NCI-H526 (cell line): ENCODE measurements at regions not wholly inside any gene's neighbourhood (a gene's known extent, or its start where the extent isn't known, plus 50 kb on each side); places are given as distances from the start of the nearest gene placed in this dataset.

Experiments
- DNase-seq, 2 experiments: peaks; one replicate each; lab custom pipeline; 2025; lab: John Stamatoyannopoulos, UW

DNA sequence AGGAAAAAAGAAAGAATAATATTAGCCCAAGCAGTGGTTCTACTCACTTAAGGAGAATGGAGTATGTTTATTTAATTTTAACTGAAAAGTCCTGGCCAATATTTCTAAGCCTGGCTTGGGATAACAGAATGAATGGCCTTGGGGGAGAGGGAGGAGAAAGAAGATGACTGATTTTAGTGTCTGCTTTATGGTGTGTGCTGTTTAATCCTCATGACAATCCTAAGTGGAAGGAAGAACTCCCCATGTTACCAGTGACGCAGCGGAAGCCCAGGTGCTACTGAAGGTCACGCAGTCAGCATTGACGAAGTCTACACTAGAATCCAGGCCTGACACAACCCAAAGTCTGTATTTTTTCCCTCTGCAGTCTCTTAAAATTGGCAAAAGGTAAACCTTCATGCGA, 50.5 kb downstream of the PALM2AKAP2 start:
- no peak for DNase-seq

DNA sequence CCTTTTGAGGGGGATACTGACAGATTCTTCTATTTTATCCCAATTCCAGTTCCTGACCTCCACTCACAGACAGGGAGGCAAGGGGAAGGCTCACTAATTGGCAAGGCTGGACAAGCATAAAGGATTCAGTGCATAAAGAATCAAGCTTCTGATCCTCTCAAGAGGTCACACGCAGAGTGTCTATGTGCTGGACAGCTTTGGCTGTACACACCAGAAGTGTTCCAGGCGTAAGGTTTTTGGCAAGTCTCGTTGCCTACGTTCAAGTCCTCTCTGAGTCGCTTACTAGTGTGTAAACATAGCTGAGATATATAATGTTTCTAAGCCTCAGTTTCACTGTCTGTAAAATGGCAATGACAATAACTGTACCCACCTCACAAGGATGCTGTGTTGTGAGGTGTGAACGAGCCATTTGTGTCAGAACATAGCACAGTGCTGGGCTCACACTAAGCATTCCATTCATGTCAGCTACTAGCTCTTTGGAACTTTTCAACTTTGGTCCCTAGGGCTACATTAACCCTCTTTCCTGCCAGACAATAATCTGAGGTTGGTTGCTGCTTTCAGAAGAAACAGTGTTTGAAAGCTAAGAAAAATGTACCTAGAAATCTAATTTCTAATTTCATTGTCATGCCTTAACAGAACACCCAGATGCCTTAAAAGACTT, 52.1 kb downstream of the PALM2AKAP2 start:
- DNase-seq, result no peak

DNA sequence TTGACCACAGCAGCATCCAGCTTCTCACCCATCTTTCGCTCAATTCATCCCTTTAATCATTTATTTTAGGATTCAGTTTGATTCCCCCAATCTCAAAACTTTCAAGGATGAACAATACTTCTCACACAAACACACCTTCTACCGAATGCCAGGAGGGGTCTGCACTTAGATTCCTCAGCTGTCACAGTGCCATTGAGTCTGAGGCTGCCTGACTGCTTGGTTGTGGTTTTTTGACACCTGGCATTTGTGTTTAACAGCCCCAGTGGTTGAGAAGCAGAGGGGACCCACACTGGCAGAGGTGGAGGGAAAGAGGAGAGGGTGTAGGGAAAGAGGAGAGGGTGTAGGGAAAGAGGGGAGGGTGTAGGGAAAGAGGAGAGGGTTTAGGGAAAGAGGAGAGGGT, 54.9 kb downstream of the PALM2AKAP2 start:
- no peak for DNase-seq

DNA sequence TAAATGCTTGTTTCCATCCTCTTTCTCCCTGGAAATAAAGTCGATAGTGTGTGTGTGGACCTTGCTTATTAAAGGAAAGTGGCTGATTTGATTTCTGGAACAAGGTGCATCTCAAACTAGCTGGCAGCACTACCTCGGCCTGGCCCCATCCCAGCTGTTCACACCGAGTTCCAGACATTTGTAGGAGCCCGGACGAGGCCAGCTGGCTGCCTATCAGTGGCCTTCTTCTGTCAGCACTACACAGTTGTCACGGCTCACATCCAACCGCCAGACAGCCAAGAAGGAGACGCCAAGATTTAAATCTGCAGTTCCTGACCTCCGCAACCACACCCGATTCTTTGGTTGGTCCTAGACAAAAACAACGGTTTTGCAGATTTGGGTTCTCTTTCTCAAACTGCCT, 63.6 kb downstream of the PALM2AKAP2 start:
- no peak for DNase-seq

DNA sequence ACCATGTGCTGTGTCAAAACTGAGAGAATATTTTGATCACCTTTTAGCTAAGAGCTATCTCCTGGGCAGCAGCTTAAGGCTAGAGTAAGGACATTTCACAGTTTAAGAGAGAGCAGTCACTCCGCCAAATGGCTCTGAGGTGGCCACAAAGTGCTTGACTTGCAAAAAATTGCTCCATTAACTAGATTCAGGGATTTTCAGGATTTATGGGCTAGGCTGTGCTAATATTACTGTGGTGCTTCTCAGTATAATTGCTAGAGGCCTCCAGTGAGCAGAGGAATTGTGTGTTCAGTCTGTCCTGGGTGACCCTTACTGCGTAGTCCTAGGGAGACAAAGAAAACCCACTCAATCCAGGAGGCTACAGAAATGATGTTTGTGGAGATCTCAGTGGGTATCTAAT, 65.2 kb downstream of the PALM2AKAP2 start:
- no peak for DNase-seq

DNA sequence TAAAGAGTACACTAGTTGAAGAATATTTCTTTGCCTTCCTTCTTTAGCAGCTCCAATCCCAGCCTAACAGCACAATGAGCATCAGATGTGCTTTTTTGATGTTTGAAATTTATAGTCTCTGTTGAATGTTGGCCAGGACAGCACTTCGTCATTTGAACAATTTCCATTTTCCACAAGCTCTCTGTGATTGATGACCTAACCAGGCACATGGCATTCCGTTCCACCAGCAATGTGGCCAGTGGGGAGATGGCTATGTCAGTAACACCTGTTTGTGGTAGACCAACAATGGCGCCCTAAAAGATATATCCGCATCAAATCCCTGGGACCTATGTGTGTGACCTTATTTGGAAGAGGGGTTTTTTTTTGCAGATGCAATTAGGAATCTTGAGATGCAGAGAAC, 66.8 kb downstream of the PALM2AKAP2 start:
- no peak for DNase-seq

DNA sequence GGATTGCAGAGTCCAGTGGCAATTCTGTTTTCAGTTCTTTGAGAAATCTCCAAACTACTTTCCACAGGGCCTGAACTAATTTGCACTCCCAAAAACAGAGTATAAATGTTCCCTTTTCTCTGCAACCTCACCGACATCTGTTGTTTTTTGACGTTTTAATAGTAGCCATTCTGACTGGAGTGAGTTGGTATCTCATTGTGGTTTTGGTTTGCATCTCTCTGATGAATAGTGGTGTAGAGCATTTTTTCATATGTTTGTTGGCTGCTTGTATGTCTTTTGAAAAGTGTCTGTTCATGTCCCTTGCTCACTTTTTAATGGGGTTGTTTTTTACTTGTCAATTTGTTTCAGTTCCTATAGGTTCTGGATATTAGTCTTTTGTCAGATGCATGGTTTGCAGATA, 72.6 kb downstream of the PALM2AKAP2 start:
- no peak for DNase-seq

DNA sequence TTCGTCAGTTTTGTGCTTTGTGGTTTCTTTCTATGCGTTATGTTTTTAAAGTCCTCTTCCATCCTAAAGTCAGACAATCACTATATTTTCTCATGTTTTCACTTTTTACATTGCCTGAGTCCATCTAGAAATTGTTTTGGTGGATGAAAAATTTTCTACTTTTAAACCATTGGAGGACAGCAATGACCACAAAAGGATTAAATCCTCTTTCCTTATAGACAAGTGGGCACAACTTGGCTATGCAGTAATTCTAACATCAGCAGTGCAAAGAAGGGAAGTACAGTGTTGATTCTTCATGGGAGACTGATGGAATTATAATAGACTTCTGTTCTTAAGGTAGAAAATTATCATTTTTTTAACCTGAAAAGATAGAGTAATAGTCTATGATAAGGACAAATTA, 75.5 kb downstream of the PALM2AKAP2 start:
- DNase-seq, result no peak

DNA sequence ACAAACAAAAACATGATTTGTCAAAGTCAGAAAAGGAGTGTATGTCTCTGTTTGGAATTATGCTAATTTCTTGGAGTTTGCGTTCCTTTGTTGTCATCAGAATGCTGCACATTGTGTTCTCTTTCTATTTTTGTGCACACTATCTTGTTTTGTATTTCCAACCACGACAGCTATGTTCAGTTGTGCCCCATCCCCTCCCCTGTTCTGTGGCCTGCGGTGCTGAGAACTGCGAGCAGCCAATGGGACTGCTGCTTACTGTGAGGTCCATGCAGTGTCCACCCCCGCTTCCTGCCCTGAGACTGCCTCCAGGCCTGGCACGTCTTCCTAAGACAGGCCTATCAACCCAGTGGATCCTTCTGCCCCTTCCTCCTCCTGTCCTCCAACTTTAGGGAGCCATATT, 76.8 kb downstream of the PALM2AKAP2 start:
- no peak for DNase-seq

DNA sequence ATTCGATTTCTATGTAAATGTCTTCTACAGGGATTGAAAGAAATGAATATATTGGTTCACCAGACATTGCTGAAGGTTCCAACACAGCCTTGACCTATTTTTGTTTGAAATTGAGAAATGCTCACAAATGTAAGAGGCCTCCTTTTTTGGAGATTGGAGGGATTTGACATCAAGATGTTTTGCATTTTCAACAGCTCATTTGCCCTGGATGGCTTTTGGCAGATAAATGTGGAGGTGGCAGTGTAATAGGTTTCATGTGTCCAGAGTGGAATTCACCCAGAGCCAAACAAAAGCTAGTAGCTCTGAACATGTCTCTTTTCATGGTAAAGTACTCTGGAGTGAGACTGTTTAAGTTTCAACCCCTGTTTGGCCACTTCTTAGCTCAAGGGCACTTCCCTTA, 77.3 kb downstream of the PALM2AKAP2 start:
- DNase-seq, result no peak

DNA sequence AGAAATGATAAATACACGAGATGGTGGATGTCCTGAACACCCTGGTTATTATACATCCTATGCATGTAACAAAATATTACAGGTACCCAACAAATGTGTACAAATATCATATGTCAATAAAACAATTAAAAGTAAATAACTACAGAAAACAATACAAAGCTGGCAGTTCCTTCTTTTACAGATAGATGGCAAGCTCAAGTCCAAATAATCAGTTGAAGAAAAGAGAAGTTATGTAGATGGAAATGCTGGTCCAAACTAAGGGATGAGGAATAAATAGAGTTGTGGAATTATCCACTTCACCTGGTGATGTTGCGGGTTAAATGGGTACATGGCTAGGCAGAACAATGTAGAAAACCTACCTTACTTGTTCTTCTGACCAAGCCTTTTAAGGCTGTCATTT, 79.4 kb downstream of the PALM2AKAP2 start:
- DNase-seq, result no peak

DNA sequence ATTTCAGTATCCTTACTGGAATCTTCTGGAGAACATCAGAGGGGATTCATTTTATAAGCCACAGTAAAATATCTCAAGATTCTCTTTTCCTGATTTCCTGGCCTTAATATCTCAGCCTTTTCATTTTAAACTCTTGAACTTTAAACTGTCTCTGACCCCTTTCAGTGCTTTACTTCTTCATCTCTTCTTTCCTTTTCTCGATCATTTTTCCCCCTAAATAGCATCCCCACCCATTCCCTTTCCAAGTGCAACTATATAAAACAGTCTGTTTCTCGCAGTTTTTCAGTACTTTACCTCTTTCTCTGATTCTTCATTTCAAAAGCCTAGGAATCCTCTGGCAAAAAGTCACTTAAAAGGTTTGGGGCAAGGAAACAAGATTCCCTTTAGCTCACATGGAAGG, 80.5 kb downstream of the PALM2AKAP2 start:
- no peak for DNase-seq

DNA sequence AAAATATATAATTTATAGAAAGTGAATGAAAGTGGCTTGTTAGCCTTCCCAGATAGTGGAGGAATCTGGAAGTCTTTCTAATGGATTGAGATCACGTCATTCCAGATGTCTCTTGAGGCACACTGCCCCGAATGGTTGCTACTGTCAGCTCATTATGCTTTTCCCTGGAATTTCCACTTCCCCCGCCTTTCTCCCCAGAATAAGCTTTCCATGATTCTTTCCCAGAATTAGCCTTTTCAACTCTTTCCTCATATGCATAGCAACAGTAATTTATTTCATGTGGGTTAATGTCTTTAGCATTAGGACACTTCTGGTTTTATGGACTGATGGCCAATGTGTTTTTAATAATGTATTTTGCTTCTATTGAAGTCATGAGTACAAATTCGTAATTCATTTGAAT, 81.5 kb downstream of the PALM2AKAP2 start:
- no peak for DNase-seq

DNA sequence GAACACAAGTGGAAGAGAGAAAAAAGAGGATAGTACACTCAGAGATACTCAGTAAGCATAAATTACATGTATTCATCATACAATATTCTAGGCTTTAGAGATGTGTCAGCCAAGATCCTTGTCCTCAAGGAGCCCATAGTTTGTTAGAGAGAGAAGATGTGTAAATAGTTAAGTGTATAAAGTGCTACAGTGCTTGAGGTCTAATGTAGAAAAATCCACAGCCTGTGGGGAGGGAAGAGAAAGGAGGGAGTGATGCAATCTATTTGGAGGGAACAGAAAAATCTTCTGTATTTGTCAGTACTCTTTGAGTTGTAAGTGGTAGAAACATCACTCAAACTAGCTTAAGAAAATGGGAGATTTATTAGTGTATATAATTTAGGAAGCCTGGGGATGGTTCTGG, 81.9 kb downstream of the PALM2AKAP2 start:
- DNase-seq, result no peak

DNA sequence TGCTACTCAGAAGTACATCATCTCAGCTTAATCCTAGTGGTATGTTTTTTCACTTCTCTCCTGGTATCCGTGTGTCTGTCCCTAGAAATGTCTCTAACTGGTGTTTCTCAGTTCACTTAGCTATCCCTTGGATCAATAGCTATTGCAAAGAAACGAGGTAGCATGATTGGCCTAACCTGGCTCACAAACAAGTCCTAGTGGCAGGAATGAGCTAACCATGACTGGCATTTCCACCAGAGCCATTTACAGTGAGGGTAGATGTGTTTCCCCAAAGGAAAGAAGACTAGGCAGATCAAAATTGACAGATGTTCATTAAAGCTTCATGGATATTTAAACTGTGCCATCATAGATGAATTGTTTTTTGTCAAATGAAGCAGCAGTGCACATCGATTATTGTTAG, 82.5 kb downstream of the PALM2AKAP2 start:
- no peak for DNase-seq

DNA sequence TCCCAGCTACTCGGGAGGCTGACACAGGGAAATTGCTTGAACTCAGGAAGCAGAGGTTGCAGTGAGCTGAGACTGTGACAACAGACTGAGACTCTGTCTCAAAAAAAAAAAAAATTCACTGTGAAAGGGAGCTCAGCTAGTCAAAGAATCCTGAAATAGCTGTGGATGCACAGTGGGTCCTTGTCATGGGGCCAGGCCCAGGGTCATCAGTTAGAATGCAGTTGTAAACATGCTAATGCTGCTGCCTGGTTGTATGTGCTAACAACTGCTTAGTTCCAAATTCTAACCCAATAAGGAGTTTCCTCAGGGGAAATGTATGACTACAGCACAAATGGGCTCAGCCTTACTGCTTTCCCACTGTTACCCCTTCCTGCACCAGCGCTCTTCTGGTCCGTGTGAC, 84.0 kb downstream of the PALM2AKAP2 start:
- no peak for DNase-seq

DNA sequence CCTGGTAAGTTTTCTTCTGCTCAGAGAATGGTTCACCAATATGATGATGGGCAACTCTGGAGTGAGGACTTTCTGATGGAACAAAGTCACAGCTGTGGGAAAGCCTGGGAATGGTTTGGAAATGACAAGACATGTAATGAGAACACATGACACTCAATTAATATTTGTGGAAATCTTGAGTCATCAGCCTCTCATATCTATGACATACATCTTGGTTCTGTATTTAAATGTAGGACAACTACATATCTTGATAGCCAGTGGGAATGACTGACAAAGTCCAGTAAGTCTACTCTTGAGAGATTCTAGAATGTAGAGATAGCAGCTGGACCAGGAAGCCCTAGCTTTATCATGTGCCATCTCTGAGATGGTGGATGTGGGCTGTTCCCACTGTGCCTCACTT, 85.5 kb downstream of the PALM2AKAP2 start:
- DNase-seq, result no peak

DNA sequence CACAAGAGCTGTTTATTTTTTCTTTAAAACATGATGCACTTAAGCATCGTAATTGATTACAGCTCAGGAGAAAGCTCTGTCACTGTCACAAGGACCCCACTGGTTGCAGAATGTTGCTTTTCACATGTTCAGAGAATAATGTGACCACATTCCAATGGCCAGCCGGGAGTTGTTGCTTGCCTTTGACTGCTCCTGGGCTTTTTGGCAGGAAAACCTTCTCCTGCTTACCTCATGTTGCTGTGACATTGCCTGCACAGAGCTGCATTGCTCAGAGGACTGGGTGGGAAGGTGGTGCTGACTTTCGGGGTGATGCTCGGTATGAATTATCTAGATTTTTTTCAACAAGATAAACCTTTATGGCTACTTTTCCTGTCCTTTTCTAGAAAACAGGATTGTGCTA, 88.2 kb downstream of the PALM2AKAP2 start:
- no peak for DNase-seq

DNA sequence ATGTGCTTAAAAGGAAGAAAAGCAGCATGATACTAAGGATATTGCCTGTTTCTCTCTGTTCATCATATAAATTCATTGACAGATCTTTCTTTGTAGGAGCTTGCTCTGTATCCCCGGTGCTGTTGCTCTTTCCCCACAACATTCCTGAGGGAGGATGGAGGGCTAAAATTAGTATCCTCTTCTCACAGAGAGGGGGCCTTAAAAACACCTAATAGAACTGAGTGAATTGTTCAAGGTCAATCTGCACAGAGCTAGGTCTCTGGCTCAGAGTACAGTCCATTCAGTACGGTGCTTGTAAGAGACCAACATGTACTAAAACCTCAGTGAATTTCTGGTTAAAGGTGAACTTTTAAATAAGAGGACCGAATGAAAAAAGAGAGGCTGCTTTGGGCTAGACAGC, 88.7 kb downstream of the PALM2AKAP2 start:
- DNase-seq, result no peak

DNA sequence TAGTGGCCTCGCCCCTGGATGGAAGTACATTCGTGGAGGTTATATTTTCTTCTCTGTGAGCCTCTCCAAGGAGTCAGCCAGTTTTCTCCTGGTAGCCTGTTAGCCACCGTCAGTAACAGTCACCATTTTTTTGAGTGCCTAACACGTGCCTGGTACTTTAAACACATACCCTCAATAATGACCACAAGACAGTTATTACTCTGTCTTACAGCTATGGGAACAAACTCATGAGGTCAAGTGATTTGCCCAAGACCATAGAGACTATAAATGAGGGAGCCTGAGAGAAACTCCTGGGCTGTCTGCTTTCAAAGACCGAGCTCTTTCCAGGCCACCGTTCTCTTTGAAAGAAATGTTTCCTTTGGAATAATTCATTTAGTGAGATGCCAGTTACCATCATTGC, 90.4 kb downstream of the PALM2AKAP2 start:
- DNase-seq, result no peak

DNA sequence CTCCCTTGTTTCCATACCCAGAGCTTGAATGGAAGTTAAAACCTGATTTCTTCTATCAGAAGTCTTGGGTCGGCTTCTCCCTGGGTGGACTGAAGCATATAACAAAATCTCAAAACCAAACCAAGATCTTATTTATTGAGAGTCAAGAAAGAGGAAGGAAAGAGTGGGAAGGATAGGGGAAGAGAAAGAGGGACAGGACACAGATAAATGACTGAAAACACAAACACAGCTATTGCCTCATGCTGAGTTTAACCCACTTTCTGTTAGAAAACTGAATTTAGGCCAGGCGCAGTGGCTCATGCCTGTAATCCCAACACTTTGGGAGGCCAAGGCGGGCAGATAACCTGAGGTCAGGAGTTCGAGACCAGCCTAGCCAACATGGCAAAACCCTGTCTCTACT, 92.9 kb downstream of the PALM2AKAP2 start:
- DNase-seq, result no peak

DNA sequence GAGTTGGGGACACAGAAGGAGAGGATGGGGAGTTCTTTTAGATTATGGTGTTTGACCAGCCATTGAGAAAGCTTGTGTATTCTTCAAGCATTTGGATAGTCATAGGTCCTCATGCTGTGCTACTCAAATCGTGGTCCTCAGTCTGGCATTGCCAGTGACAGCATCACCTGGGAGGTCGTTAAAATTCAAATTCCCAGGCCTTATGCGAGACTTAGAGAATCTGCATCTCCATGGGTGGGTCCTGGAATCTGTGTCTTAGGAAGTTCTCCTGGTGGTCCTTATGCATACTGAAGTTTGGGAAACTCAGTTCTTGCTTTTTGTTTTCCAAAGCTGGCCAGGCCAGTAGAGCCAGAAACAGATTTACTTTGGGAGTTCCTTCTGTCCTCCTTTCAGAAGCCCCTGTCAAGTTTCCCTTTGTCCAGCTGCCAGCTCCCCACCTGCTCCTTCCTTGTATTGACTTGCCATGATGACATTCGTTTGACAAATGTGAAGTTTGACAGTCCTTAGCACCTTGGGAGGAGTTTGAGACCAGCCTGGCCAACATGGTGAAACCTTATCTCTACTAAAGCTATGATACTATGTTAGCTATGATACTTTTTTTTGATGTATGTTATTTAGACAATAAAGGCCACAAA, 95.6 kb downstream of the PALM2AKAP2 start:
- DNase-seq, result no peak

DNA sequence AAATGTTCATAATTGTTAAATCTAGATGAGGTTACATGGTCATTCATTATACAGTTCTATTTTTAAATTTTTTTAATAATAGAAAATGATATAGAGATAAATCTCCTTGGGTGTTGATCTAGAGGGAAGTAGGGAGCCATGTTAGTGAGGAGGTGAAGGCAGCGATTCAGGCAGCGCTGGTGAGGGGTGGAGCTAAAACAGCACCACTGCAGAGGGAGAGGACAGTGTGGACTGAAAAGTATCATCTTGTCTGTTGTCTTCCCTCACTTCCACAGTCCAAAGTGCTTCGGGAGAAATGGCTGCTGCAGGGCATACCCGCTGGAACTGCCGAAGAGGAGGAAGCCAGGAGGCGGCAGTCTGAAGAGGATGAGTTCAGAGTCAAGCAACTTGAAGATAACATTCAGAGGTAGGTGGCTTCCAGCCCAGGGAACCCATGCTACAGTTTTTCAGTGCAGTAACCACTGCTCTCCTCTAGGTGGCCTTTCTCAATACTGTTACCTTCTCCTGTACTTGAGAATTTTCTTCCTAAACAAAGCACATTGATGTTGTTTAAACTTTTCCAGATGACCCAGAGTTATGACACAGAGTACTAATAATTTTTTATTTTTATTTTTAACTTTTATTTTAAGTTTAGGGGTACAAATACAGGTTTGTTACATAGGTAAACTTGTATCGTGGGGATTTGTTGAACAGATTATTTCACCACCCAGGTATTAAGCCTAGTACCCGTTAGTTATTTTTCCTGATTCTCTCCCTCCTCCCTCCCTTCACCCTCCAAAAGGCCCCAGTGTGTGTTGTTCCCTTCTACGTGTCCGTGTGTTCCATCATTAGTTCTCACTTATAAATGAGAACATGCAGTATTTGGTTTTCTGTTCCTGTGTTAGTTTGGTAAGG, 100.5 kb downstream of the PALM2AKAP2 start:
- DNase-seq, result peak in 1 of 2 experiments; percentile 15
